Activated CD4-positive, alpha-beta T cell treated with anti-CD3 and anti-CD28 coated beads for 4 hours (primary cell): ENCODE measurements at regions not wholly inside any gene's neighbourhood (a gene's known extent, or its start where the extent isn't known, plus 50 kb on each side); places are given as distances from the start of the nearest gene placed in this dataset.
"Not testable (repeated sequence)": the region's sequence is repeated elsewhere in the genome, so short reads cannot be mapped to it uniquely, and the experiment has no call there.

Experiments used
- DNase-seq, 2 donors: peaks; one replicate each; pipeline ENCODE4 v3.0.0-alpha.2; 2020

DNA sequence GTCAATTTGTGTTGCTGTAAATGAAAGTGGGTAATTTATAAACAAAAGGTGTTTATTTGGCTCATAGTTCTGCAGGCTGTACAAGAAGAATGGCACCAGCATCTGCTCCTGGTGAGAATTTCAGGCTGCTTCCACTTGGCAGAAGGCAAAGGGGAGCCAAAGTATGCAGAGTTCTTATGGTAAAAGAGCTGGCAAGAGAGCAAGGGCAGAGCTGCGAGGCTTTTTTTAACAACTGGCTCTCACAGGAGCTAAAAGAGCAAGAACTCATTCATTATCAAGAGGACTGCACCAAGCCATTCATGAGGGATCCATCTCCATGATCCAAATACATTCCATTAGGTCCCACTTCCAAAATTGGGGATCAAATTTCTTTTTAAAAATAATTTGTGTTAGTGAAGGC, 1712.7 kb downstream of the SLITRK5 start:
- no peak for DNase-seq

DNA sequence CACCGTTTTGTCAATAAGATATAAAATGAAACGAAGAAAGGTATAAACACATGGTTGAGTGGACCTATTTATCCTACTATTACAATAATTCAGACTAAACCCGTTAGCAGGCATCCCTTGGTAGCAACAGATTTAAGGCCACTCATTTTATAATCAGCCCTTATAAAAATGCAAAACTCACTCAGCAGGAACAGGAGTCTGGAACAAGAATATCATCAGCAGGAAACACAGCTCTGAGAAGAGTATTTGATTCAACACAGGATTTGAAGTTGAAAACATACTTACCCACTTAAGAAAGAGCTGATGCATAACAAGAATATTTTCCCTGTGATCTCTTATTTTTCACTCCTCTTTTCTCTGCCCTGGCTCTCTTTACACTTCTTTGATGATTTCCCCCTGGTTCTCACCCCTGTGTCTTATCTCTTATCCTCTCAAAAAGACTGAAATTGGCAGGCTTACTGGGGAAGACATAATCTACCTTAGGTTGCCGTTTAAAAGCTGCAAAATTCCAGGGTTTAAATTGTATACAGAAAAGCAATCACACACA, 1722.7 kb downstream of the SLITRK5 start:
- no peak for DNase-seq

DNA sequence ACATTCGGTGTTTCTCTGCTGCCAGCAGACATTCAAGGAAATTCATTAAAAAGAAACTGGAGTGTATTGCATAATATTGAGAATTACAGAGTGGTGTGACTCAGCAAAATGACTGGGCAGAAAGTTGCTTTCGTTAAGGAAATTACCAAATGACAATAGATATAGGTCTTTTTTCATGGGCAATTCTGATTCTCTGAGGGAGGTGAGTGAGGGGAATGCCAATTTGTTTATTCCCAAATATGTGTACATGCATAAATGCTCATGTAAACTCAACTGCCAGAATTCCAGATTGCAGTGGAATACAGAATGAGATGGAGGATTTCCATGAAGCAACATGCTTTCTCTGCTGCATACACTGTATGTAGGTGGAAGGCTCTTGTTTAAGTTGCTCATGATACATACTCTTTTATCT, 1730.1 kb downstream of the SLITRK5 start:
- DNase-seq = no peak

DNA sequence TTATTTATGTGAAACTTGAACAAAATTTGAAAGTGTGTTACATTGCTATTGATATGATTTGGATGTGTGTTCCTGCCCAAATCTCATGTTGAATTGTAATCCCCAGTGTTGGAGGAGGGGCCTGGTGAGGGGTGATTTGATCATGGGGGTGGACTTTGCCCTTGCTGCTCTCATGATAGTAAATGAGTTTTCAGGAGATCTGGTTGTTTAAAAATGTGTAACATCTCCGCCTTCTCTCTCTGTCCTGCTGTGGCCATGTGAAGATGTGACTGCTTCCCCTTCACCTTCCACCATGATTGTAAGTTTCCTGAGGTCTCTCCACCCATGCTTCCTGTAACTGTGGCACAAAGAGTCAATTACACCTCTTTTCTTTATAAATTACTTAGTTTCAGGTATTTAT, 1731.0 kb downstream of the SLITRK5 start:
- no peak for DNase-seq

DNA sequence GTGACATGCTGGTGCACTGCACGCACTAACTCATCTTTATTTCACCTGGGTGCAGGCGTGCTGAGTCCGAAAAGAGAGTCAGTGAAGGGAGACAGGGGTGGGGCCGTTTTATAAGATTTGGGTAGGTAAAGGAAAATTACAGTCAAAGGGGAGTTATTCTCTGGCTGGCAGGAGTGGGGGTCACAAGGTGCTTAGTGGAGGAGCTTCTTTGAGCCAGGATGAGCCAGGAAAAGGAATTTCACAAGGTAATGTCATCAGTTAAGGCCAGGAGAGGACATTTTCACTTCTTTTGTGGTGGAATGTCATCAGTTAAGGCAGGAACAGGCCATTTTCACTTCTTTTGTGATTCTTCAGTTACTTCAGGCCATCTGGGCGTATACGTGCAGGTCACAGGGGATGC, 1734.9 kb downstream of the SLITRK5 start:
- not testable (repeated sequence) for DNase-seq

DNA sequence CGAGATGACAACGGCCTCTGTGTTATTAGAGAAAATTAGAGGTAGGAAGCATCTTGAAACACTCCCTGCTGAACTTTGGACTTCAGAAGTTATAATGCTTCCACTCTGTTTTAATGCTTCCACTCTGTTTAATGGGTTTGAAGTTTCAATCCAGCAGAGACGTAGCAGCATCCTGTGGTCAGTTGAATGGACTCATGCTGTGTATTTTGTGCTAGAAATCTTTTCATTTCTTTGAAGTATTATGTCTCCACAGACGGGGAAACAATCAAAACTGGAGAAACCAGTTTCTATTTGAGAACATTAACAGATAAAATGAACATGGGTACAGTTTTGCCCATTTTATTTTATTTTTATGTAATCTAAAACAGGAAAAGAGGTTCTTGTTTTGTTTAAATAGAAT, 1736.2 kb downstream of the SLITRK5 start:
- DNase-seq = no peak

DNA sequence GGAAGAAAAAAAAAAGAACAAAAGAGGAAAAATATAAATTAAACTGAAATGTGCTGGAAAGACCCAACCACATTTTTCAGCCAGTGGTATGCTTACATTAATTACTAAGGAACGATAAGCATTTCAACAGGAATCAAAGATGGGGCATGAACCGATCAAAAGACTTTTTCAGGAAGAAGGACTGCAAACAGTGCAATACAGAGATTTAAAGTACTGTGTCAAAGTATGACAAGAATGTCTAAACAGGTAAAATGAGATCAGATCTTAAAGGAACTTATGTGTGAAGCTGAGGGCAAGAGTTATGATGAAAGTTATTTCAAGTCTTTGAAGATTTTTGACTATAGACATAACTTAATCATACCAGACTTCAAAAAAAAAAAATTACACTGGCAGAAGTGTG, 1761.8 kb downstream of the SLITRK5 start:
- no peak for DNase-seq

DNA sequence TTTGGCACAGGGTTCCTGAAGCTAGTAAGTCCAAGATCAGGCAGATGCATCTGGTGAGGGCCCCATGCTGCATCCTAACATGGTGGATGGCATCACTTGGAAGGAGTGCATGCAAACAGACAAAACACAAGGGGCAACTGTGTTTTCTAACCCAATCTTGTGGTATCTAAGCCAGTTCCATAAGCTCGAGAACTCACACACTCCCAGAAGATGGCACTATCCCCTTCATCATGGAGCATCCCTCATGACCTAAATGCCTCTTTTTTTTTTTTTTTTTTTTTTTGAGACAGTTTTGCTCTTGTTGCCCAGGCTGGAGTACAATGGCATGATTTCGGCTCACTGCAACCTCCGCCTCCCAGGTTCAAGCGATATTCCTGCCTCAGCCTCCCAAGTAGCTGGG, 1763.5 kb downstream of the SLITRK5 start:
- not testable (repeated sequence) for DNase-seq

DNA sequence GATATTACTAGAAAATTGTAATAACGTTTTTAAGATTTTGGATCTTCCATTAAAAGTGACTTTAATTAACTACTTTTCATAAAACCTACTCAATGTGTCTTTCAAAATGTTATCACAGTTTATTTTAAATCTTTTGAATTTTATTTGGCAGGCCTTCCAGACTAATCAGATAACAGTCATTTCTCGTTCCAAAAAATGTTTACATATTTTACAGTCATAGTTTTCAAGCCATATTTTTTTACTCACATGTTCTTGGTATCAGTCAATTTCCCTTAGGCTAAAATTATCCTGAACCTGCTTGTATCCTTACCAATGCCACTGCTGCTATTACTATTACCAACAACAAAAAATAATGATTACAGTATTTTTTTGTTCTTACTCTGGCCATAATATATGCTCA, 1783.5 kb downstream of the SLITRK5 start:
- DNase-seq = no peak

DNA sequence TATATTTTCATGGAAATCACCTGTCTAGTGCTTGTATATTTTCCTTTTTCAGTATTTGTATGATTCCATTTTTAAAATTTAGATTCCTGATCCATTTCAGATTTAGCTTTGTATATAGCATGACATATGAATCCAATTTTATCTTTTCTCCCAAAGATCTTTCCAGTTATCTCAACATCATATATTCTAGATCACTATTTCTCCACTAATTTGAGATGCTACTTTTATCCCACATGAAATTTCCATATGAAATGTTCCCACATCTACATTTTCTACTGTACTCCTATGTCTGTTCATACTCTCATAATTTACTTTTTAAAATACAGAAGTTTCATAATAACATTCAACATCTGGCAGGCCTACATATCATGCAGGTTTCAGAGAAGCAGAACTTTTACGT, 1784.1 kb downstream of the SLITRK5 start:
- DNase-seq = no peak

DNA sequence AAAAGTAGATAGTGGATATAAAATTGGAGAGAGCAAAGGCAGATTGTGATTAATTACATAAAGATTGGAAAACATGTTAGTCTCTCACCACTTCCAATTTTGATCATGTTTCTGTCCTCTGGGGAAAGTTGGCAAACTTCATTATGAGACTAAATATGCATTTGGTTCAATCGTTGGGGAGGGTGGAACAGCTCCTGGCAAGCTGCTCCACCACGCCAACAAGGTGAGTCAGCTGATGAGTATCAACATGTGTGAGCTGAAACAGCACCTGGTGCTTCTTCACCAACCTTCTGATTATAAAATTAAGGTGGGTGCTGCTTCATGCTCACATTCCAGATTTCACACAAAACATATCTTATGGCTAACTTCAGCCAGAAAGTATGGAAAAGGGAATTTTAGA, 1784.6 kb downstream of the SLITRK5 start:
- DNase-seq = no peak

DNA sequence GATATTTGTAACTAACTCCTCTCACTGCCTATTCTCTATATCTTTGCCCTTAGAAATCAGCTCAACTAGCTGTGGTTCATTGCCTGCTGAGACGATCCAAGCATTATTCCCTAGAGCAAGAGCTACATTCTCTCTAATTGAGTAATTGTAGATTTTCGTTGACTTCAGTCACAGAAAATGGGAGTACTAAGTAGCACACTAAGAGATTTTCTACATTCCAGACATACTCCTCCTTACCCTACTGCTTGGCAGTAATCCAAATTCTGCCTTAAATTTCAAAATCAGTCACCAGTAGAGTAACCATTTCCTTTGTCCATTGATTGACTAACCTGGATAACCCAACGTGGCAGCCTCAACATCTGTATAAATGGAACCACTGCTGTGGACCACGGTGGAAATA, 1786.8 kb downstream of the SLITRK5 start:
- DNase-seq = no peak

DNA sequence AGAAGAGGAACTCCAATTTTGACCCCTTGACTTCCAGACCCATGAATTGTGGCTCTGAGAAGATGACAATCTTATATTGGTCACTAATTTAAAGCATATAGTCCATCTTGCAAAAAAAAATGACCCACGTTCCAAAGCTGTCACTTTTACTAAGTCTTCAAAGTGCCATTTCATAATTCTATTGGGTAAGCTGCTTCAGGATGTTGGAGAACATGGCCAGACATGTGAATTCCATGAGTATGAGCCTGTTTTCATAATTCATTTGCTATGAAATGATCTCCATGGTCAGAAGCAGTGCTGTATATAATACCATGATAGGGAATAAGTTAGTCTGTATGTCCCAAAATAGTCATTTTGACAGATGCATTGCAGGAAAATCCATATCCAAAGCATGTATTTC, 1787.3 kb downstream of the SLITRK5 start:
- DNase-seq = no peak

DNA sequence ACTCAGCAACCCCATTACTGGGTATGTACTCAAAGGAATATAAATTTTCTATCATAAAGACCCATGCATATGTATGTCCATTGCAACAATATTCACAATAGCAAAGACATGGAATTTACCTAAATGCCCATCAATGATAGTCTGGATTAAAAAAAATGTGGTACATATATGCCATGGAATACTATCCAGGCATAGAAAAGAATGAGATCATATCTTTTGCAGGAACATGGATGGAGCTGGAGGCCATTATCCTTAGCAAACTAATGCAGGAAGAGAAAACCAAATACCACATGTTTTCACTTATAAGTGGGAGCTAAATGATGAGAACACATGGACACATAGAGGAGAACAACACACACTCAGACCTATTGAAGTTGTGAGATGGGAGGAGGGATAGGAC, 1789.7 kb downstream of the SLITRK5 start:
- DNase-seq = not testable (repeated sequence)

DNA sequence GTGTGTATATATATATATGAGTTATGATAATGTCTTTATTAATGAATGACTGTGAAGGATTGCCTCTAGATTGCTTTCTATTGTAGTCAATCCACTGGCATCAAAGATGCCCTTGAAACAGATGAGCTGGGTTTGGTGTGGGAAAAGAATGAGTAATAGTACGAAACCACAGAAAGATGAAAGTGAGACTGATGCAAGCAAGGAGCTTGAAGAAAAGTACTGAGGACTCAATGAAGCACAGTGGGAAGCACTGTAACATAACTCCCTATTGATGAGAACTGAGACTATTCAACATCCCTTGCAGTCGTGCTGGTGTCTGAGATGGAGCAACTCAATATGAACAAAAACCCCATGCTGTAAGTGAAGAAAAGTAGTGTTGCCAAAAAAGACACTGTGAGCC, 1794.2 kb downstream of the SLITRK5 start:
- no peak for DNase-seq

DNA sequence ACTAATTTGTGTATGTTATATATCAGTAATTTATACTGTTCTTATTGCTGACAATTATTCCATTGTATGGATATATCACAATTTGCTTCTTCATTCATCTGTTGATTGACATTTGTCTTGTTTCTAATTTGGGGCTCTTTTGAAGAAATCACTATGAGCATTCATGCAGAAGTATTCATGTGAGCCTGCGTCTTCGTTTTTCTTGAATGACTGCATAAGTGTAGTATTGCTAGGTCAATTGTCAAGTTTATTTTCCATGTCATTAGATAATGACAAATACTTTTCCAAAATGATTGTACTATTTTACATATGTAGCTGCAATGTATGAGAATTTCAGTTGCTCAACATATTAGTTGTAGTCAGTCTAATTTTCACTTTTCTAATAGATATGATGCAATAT, 1796.9 kb downstream of the SLITRK5 start:
- no peak for DNase-seq

DNA sequence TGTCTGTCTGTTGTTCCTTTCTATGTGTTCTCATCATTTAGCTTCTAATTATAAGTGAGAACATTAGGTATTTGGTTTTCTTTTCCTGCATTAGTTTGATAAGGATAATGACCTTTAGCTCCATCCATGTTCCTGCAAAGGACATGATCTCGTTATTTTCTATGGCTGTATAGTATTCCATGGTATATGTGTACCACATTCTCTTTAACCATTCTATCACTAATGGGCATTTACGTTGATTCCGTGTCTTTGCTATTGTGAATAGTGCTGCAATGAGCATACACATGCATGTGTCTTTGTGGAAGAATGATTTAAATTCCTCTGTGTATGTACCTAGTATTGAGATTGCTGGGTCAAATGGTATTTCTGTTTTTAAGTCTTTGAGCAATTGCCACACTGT, 1799.7 kb downstream of the SLITRK5 start:
- no peak for DNase-seq

DNA sequence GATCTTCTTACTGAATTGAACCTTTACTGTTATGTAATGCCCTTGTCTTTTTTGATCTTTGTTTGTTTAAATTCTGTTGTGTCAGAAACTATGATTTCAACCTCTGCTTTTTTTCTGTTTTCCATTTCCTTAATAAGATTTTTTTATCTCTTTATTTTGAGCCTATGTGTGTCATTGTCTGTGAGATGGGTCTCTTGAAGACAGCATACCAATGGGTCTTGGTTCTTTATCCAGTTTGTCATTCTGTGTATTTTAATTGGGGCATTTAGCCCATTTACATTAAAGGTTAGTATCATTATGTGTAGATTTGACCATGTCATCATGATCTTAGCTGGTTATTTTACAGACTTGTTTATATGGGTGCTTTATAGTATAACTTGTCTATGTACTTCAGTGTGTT, 1803.3 kb downstream of the SLITRK5 start:
- DNase-seq = no peak

DNA sequence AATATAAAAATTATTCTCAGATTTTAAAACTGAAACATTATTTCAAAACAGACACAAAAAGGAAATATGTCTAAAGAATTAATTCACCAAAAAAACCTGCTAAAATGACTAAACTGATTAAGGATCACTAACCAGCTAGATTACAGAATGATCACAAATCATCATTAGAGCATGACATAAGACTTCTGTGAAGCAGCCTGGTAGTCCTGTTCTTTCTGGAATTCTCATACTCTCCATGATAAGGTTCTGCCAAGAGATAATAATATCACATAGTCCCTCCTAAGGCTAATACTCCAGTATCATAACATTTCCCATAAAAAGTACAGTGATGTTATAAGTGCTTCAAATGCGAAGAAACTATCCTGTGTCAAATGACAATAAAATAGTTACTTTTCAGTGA, 1814.9 kb downstream of the SLITRK5 start:
- DNase-seq = no peak

DNA sequence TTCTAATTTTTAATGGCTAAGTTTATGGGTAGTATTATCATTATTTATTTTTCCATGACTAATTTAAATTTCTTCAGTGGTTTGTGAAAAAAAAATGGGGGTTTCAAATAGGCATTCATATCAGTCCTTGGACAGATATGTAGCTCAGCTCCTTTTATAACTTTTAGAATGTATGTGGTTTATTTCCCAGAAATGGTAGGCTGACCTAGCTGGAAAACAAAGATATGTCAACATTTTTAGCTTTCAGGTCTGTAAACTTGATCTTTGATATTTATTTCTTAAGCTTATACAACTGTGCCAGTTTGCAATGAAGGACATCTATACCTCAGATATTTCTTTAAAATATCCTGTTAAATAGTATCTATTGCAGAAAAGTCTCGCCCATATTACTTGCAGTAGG, 1815.5 kb downstream of the SLITRK5 start:
- no peak for DNase-seq

DNA sequence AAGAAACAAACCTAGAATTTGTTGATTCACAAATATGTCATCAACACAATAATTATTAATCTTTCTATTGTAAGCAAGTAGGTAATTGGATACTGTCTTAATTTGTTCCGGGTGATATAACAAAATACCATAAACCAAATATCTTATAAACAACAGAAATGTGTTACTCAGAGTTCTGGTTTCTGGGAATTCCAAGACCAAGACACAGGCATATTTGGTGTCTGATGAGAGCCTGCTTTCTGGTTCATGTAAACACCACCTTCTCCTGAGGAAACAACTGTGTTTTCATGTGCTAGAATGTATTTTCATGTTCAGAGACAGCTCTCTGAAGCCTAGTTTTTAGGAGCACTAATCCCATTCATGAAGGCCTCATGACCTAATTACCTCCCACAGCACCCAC, 1819.5 kb downstream of the SLITRK5 start:
- no peak for DNase-seq

DNA sequence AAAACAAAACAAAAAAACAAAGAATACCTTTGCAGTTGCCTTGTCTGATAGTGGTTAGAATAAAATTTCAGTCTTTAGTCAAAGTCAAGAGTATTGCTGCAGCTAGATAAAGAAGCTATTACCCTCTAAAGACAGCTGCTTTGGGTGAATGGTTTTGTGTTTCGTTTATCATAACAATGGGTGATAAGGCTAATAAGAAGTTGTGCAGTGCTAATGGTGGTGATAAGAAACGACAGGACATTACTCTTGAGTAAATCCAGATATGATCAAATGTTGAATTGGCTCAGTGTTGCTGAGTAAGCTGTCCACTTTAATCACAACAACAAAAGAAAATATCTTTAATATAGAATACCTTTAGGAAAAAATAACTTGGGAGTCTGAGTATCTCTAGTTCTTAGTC, 1825.3 kb downstream of the SLITRK5 start:
- no peak for DNase-seq

DNA sequence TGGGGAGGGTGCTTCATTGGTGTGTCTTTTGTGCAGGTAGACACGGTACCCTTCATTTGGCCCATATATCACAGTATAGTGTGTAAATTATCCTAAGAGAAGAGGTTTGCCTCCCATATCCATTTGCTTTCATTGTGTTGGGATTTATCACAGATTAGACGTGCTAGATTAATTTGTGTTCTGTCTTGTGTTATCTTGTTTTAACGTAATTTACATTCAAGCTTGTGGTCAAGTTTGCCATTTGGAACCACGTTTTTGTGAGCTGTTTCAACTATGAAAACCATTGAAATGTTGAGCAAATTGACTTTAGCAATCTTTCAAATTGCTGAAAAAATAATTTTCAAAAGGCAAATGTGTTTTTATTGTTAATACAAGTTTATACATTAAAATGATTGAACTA, 1826.5 kb downstream of the SLITRK5 start:
- DNase-seq = no peak

DNA sequence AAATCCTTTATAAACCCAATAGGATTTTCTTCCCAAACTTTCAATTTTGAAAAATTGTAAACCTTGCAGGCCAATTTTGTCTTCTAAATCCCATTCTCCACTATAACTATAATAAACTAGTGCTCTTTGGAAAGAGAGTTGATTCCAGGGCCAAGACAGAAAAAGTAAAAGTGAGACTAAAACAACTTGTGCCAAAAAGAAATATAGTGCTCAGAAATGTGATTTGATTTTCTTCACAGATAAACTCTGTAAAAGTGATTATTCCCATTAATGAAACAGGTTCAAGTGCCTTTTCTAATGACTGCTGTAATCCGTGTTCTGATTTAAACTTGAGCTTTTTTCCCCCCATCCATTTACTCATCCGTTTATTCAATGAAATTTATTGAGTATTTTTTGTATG, 1831.1 kb downstream of the SLITRK5 start:
- no peak for DNase-seq

DNA sequence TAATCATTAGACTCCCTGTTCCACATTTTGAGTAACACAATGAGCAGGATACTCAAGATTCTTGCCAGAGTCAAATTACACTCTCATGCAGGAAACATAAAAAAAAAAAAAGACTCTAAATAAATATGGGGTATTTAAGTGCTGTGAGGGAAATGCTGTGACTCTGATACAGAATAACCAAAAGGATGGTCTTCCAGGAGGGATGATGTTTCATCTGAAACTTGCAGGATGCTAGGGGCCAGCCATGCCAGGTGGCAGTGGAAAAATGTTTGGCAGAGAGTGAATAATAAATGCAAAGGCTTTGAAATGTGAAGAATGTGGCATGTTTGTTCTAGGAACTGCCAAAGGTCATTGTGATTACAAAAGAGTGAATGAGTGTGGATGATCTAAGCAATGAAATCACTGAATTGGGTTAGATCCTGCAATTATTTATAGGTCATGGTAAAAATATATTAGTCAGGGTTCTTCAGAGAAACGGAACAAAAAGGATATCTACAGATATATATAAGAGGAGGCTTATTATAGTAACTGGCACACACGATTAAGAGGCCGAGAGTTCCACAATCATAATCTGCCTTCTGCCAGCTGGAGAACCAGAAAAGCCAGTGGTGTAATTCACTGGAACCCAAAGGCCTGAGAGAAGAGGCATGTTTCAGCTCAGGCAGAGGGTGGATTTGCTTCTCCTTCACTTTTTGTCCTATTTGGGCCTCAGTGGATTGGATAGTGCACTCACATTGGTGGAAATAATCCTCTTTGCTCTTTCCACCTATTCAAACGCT, 1832.8 kb upstream of the MIR17HG start:
- no peak for DNase-seq
